HG02884 (cell line): ENCODE measurements at regions not wholly inside any gene's neighbourhood (a gene's known extent, or its start where the extent isn't known, plus 50 kb on each side); places are given as distances from the start of the nearest gene placed in this dataset.
A peak's percentile ranks its signal among the peaks of the same experiment; 100 is the strongest.
"Not testable (repeated sequence)": the region's sequence is repeated elsewhere in the genome, so short reads cannot be mapped to it uniquely, and the experiment has no call there.

Experiments
- ATAC-seq: cut with Tn5 transposase; IDR thresholded peaks from one replicate; pipeline ENCODE4 v1.9.1; 2021; ENCODE audit warnings: mild to moderate bottlenecking, moderate library complexity; ENCODE audit not compliant: unreplicated experiment

DNA sequence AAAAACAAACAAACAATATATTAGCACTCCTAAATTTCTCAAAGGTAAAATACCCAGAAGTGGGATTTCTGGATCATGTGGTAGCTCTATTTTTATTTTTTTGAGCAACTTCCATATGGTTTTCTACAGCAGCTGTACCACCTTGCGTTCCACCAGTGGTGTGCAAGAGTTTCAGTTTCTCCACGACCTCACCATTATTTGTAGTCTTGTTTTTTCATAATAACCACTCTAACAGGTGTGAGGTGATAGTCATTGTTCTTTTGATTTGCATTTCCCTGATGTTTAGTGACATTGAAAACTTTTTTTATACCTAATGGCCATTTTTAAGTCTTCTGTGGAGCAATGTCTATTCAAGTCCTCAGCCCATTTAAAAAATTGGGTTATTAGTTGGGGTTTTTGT, 127.3 kb upstream of the SLC38A2 start:
- ATAC-seq = peak; percentile 57

DNA sequence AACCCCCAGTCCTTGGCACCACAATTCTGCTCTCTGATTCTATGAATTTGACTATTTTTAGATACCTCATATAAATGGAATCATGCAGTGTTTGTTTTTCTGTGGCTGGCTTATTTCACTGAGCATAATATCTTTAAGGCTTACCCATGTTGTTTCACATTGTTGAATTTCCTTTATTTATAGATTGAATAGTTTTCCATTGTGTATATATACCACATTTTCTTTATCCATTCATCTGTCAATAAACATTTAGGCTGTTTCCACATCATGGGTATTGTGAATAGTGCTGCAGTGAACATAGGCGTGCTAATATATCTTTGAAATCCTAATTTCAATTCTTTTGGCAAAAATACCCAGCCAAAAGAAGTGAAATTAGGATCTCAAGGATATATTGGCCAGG, 126.7 kb upstream of the SLC38A2 start:
- no peak for ATAC-seq

DNA sequence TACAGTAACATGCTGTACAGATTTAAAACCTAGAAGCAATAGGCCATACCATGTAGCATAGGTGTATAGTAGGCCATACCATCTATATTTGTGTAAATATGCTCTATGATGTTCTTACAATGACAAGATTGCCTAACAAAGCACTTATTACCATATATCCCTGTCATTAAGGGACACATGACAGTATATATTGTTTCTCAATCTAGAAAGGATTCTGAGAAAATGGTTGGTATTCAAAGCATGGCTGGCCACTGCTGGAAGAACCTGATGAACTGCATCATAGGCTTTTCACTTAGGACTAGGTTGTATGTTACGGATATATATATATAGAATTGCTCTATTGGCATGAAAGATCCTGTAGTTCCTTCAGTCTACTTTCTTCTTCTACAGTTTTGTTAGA, 125.2 kb upstream of the SLC38A2 start:
- ATAC-seq = no peak

DNA sequence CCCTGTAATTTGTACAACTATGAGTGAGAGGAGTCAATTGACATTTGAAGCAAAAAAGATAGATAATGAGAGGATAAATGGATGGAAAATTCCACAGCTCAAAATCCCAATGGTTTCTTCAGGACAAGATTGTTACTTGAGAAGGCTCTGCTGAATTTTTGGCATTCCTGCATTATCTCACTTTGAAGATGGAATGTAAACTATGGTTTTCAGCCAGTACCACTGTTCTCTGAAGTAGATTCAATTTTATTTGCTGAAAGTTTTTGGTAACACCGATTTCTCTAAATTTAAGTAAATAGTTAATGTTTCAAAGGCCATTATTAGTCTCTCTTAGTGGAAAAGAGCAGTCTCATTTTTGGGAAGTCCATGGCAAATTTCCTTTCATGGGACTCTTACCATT, 121.9 kb upstream of the SLC38A2 start:
- no peak for ATAC-seq

DNA sequence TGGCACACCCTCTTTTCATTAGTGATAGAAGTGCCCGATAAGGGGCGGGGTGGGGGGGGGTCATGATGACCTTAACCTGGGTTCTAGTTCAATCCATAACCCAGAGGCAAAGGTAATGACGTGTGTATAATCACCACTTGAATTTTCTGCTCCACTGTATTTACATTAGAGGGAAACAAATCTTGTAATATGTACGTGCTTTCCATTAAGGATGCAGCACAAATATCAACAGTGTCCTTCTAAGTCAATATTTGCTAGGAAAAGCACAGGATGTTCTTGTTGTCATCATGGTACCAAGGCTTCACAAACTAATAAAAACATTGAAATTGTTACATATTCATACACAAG, 121.2 kb upstream of the SLC38A2 start:
- ATAC-seq = no peak

DNA sequence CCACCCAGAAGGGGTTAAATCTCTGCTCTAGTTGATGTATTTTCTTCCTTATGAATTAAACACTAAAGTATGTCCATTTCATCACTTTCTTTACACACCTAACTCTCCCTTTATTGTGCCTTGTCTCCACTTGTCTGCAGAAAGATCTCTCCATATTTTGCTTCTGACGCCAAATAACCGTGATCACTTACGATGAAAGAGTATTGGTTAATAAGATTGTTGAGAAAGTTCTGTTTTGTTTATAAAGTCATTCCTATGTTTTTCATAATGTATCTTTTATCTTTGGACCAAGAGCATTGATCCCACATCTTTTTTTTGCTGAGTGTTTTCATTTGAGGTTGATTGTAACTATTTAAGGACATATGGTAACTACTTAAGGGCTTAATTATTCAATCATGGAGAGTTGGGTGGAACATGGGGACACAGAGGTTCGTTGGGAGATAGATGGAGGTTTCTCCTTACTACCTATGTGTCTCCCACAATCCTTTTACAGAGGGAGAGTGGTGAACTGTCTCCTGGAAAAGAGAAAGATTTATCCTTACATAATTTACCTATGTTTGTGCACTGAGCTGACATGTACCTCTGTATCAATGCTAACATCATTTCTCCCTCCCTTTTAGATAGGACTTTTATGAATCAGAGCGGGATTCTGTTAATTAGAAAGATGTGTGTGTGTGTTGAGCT, 120.7 kb upstream of the SLC38A2 start:
- ATAC-seq = no peak

DNA sequence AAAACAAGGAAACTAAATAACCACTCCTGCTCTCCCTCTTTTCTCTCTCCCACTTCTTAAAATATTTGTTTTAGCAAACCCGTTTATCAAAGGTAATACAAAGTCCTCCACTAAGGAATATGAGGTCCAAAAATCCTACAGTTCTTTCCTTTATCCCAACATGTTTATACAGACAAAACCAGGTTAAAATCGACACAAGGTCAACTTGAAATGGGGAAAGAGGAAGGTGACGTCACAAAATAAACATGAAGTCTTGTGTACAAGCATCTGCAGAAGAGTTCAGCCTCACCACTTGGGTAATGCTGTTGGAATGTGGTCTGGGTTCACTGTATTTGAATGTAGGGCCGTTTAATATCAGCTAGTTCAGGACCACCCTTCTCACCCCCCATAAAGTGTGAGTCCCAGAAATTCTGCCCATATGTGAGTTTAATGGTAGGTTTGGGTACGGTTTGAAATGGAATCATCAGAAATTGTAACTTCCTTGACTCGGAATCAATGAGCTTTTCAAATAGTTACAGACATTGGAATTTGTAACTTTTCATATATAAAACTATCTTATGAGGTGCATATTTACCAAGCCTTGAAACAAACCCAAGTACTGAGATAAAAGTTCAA, 120.0 kb upstream of the SLC38A2 start:
- no peak for ATAC-seq

DNA sequence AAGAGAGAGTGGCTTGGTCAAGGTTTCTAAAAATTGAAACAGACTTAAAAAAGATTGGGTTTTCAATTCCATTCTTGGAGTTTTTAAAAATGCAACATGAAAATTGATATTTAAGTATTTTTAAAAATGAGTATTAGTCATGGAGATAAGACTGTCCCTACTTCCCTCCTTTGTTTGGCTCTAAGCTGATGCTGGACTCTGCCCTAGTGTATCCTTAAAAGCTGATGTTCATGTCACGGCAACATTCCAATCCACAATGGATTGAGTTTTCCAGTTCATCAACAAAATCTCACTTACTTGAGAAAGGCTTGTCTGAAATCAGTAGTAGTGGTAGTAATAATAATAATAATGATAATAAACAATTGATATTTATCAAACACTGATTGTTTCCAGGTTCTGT, 119.0 kb upstream of the SLC38A2 start:
- no peak for ATAC-seq

DNA sequence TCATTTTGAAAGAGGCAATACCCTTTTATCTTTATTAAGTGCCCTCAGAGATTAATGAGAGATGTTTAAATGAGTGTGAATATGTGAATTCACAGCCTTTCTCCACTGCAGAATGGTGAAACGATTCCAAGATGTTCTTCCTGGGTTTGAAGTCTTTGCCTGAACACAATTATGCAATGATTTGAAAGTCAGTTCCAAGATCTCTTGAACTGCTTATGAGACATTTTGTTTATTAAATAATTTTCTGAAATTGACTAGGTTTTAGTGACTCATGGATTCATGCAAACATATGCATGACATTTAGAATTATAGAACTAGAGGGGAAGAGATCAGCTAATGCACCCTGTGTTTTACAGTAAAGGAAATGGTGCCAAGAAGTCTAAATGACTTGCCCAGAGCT, 118.1 kb upstream of the SLC38A2 start:
- ATAC-seq = no peak

DNA sequence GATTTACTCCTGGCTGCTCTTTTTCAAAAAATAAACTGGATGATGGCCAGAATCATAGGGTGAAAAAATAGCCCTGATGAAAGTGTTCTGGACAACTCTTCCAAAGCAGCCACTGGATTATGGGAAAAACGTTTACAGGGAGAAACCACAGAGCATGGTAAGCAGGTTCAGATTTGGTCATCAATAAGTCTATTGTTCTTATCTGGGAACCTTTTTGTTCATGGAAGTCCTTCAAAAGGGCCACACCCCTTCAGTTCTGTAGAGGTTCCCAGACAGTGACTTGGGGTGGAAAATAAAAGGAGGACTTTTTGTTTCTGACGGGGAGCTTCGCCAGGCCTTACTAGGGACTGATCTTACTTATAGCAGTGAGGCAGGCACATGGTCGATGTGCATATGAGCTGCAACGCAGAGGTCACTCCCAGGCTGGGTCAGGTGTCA, 117.4 kb upstream of the SLC38A2 start:
- ATAC-seq = no peak

DNA sequence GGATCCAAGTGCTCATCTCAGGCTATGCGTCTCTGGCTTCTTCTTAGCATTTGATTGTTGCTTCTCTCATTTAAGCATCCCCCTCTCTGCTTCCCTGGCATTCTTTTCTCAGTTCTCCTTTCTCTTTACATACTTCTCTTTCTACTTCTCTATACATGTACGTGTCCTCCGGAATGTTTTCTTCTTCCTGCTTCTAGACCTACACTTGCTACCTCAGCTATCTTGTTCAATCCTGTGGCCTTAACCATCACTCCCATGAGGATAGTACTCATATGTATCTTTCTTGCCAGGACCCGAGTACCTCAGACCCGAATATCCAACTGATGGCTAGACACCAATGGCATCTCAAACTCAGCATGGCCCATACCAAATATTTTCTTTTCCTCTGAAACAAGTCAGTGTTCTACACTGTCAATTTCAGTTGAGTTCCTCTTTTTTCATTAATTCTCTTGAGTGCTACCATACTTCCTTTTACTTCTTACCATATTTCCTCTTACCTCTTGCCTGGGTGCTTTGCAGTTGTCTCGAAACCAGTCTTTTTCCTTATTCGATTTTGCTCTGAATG, 115.1 kb upstream of the SLC38A2 start:
- peak; percentile 52 for ATAC-seq

DNA sequence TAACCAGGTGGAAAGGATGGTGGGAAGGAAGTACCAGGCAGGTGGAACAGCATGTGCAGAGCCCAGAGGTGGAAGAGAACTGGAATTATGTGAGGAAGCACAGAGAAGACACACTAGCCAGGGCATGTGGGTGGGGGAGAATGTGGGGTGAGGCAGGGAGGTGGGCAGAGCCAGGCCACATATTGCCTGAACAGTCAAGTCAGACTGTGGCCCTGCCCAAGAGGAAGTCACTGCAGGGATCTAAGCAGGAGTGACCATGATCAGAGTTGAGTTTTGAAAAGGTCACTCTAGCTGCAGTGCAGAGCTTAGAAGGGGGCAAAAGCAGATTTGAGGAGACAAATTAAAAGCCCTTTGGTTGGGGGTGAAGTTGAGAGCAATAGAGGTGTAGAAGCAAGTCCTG, 114.0 kb upstream of the SLC38A2 start:
- ATAC-seq = no peak

DNA sequence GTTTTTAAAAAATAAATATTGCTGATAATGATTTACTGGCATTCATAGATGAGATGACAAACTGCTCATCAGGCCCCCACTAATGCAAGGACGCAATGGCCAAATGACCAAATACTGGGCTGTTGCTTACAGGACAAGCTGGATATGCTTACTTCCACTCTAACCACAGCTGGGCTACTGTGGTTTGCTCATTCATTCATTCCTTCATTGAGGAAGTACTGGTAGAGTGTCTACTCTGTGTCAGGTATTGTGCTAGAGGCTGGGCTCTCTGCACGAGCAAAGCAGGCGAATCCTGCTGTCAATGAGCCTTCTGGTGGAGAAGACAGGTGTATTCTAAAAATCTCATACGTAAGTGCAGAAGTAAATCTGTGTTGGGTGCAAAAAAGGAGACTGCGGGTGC, 113.3 kb upstream of the SLC38A2 start:
- ATAC-seq = no peak

DNA sequence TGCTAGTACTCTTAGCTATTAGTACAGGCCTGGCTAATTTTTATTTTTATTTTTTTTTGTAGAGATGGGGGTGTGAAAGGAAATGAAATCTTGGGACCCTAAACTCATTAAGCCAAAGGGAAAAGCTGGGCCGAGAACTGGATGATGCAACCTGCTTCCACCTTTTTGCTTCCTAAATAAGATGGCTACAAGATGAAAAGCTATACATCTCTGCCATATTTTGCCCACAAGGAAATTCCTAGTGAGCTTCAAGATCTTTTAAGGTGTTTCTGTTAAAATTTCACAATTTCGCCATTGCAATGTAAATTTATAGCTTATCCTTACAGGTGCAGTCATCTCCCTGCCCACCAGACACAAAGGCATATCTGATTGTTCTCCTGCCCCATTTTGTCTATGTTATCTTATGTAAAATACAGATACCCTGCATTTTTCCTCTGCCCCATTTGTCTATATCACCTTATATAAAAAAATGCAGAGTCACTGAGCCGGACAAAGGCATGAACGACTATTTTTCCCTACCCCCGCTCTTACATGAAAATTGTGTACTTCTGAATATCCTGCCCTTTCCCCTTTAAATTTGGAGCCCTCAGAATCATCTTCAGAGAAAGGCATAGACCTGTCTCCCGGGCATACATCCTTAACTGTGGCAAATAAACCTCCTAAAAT, 112.0 kb upstream of the SLC38A2 start:
- ATAC-seq = no peak

DNA sequence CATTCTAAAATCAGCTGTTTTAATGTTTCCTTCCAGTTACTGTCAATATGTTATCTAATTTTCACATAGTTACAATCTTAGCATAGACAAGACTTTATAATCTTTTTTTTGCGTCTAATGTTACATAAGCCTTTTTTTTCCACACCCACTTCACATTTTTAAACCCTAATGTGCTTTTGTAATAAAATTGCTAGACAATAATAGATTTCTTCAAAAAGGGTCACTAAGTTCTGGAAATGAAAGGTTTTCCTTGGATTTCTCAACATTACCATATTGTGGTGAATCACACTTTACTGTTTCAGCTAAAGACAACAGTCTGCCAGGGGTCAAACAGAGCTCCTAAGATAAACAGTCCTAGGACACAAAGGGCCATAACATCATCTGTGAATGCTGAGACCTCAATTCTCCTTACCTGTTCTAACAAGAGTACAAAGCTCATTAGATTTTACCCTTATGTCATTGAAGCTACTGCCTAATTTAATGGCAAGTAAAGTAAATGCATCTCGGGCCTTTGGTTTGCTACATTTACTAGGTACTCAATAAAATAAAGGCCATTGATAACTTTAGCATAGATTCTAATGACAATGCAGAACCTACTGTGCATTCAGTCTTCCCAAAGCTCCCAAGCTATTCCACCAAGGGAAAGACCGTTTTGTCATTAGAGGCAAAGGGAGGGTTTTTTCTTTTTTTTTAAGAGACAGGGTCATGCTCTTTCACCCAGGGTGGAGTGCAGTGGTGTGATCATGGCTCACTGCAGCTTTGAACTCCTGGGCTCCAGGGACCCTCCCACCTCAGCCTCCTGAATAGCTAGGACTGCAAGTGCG, 111.2 kb upstream of the SLC38A2 start:
- no peak for ATAC-seq

DNA sequence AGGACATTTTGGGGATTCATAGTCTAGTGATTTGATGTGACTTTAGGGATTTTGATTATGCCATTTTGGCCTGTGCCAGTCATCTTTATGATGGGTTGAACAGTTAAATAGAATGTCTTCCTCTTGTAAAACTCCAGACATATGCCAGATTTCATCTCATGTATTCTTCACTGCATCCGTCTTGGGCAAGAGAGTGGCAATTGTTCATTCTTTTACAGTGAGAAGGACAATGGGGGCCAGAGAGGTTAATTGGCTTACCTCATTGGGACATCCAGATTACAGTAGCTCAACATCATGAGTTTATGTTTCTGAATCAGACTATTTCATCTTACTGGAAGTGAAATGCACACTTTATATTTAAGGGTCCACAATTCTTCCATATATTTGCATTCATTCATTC, 108.2 kb upstream of the SLC38A2 start:
- ATAC-seq = no peak

DNA sequence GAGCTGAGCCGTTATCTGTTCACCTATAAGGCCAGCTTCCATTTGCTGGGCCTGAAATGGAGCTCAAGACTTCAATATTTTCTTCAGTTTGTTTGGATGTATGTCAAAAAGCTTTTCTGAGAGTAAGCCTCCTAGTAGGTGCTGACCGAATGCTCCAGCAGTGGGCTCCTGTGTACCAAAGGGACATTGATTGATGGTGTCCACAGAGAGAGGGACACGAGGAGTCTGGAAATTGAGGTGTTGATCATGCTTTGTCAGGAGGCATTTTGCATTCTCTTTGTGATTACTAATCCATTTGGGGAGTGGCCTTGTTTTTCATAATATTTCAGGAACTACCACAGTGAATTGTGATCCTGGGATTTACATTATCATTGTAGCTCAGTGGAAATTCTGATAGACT, 107.7 kb upstream of the SLC38A2 start:
- ATAC-seq = no peak

DNA sequence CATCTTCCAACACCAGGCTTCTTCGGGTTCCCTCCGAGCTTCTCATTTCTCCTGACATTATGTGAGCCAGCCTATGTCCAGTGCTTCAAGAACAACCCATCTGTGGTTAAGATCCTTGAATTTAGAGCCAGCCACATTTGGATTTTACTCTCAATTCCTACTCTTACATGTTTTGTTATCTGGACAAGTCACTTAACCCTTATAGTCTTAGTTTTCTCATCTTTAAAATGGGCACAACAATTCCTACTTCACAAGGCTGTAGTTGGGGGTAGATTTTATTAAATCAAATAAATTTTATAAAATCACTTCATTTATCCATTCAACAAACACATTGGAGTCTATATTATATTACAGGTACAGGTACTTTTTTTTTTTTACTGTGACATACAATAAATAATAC, 105.5 kb upstream of the SLC38A2 start:
- no peak for ATAC-seq

DNA sequence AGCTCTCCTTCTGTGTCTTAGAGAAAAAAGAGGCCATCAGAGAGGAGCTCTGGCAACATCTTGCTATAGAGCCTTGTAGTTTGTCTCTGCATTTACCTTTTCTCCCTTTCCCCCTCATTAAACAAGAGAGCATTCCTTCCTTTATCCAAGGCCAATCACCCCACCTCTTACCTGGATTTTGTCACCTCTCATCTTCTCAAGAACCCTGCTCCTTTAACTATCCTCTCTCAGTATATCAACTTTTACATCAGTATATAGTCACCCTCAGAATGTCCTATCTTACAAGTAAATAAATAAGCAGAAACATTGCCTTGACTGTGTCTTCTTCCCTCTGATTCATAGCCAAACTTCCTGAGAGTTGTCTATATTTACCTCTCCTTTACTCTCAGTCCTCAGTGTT, 105.0 kb upstream of the SLC38A2 start:
- no peak for ATAC-seq

DNA sequence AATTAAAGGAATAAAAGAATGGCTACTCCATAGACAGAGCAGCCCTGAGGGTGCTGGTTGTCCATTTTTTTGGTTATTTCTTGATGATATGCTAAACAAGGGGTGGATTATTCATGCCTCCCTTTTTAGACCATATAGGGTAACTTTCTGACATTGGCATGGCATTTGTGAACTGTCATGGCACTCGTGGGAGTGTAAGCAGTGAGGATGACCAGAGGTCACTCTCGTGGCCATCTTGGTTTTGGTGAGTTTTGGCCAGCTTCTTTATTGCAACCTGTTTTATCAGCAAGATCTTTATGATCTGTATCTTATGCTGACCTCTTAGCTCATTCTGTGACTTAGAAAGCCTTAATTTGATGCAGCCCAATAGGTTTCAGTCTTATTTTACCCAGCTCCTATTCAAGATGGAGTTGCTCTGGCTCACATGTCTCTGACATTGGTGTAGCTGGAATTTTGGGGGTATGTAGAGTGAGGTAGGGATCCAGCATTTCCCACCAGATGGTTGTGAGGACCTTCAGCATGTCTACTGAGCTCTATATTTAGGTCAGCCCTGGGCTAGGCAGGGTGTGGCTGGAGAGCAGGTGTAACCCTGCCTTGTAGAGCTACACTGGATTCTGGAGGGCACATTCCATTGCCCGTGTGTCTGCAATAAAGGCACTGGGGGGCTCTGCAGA, 103.5 kb upstream of the SLC38A2 start:
- no peak for ATAC-seq

DNA sequence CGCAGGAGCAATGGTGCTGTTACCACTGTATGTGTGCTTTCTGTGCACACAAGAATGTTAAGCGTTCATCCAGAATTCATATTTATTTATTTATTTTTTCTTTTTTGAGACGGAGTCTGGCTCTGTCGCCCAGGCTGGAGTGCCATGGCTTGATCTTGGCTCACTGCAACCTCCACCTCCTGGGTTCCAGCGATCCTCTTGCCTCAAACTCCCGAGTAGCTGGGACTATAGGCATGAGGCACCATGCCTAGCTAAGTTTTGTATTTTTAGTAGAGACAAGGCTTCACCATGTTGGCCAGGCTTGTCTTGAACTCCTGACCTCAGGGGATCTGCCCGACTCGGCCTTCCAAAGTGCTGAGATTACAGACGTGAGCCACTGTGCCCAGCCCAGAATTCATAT, 101.8 kb upstream of the SLC38A2 start:
- not testable (repeated sequence) for ATAC-seq
